ENCODE measurements at regions not wholly inside any gene's neighbourhood (a gene's known extent, or its start where the extent isn't known, plus 50 kb on each side); places are given as distances from the start of the nearest gene placed in this dataset.

- TF ChIP-seq SALL1 (CRISPR knock-in tag; IDR thresholded peaks at IDR 0.05) (peak; percentile 4; the same call in 1 of the 2 replicates), ZNF7 (CRISPR knock-in tag; IDR thresholded peaks at IDR 0.05) (0 out of 2 replicates have a peak, but pooled peaks have one; percentile 27), ZNF235 (CRISPR knock-in tag; IDR thresholded peaks at IDR 0.05; ENCODE audit: borderline replicate concordance) (no peak), KLF15 (CRISPR knock-in tag; IDR thresholded peaks at IDR 0.05; ENCODE audit: borderline replicate concordance) (0 out of 2 replicates have a peak, but pooled peaks have one; percentile 26), NFKBIZ (CRISPR knock-in tag; IDR thresholded peaks at IDR 0.05) (0 out of 2 replicates have a peak, but pooled peaks have one; percentile 17), ZNF432 (CRISPR knock-in tag; IDR thresholded peaks at IDR 0.05; ENCODE audit: borderline replicate concordance) (peak; percentile 63; the same call in 1 of the 2 replicates), RCOR2 (CRISPR knock-in tag; IDR thresholded peaks at IDR 0.05) (peak; percentile 82), THAP7 (CRISPR knock-in tag; IDR thresholded peaks at IDR 0.05) (no peak), ARID5B (CRISPR knock-in tag; IDR thresholded peaks at IDR 0.05) (peak; percentile 91), ZNF282 (IDR thresholded peaks at IDR 0.05; ENCODE audit: partially characterized antibody) (no peak), RXRA (CRISPR knock-in tag; IDR thresholded peaks at IDR 0.05) (peak; percentile 86; the same call in 1 of the 2 replicates), HNF4A (CRISPR knock-in tag; IDR thresholded peaks at IDR 0.05) (peak; percentile 74), ZKSCAN5 (CRISPR knock-in tag; IDR thresholded peaks at IDR 0.05) (0 out of 2 replicates have a peak, but pooled peaks have one; percentile 29), SIX4 (CRISPR knock-in tag; IDR thresholded peaks at IDR 0.05) (peak; percentile 80; the same call in 1 of the 2 replicates), ZSCAN21 (CRISPR knock-in tag; IDR thresholded peaks at IDR 0.05; ENCODE audit: borderline replicate concordance) (peak; percentile 20; the same call in 1 of the 2 replicates), SP4 (CRISPR knock-in tag; IDR thresholded peaks at IDR 0.05) (peak; percentile 68; the same call in 1 of the 2 replicates), PAX8 (CRISPR knock-in tag; IDR thresholded peaks at IDR 0.05; ENCODE audit: borderline replicate concordance) (no peak)
- TF ChIP-seq, protein P1, sequence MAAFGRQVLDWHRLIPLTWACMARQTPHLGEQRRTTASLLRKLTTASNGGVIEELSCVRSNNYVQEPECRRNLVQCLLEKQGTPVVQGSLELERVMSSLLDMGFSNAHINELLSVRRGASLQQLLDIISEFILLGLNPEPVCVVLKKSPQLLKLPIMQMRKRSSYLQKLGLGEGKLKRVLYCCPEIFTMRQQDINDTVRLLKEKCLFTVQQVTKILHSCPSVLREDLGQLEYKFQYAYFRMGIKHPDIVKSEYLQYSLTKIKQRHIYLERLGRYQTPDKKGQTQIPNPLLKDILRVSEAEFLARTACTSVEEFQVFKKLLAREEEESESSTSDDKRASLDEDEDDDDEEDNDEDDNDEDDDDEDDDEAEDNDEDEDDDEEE (CRISPR knock-in tag; IDR thresholded peaks at IDR 0.05), result 0 out of 2 replicates have a peak, but pooled peaks have one; percentile 9
- TF ChIP-seq, protein P2, sequence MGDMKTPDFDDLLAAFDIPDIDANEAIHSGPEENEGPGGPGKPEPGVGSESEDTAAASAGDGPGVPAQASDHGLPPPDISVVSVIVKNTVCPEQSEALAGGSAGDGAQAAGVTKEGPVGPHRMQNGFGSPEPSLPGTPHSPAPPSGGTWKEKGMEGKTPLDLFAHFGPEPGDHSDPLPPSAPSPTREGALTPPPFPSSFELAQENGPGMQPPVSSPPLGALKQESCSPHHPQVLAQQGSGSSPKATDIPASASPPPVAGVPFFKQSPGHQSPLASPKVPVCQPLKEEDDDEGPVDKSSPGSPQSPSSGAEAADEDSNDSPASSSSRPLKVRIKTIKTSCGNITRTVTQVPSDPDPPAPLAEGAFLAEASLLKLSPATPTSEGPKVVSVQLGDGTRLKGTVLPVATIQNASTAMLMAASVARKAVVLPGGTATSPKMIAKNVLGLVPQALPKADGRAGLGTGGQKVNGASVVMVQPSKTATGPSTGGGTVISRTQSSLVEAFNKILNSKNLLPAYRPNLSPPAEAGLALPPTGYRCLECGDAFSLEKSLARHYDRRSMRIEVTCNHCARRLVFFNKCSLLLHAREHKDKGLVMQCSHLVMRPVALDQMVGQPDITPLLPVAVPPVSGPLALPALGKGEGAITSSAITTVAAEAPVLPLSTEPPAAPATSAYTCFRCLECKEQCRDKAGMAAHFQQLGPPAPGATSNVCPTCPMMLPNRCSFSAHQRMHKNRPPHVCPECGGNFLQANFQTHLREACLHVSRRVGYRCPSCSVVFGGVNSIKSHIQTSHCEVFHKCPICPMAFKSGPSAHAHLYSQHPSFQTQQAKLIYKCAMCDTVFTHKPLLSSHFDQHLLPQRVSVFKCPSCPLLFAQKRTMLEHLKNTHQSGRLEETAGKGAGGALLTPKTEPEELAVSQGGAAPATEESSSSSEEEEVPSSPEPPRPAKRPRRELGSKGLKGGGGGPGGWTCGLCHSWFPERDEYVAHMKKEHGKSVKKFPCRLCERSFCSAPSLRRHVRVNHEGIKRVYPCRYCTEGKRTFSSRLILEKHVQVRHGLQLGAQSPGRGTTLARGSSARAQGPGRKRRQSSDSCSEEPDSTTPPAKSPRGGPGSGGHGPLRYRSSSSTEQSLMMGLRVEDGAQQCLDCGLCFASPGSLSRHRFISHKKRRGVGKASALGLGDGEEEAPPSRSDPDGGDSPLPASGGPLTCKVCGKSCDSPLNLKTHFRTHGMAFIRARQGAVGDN (CRISPR knock-in tag; IDR thresholded peaks at IDR 0.05), result peak; percentile 60
Measured at GRCh38 chr20:17887331-17888030, 81.1 kb downstream of the SNX5 start (continued).

Measured in HepG2 (cell line).